ENCODE measurements at regions not wholly inside any gene's neighbourhood (a gene's known extent, or its start where the extent isn't known, plus 50 kb on each side); places are given as distances from the start of the nearest gene placed in this dataset.

DNA sequence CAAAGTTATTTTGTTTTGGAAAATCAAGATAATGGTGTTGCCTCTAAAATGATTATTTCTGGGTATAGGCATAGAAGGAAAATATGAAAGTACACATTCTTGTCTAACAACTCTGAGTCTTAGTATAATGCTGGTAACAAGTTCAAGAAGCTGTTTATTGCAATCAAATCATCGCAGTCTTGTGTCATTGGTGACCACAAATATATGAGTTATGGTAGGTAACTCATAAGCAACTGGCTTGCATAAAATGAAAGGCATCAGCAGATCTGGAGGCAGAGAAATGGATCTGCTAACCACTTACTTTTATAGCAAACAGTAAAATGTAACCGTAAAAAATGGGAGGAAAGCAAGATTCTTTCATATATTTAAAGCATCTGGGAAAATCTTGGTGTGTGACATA lies 156.2 kb upstream of the TCF4 start:
- TF ChIP-seq POLR2A (IDR thresholded peaks at IDR 0.05; ENCODE audit: low read depth, low read length) (no peak), POLR2AphosphoS5 (IDR thresholded peaks at IDR 0.05; ENCODE audit: low read depth, low read length) (no peak), SPI1 (IDR thresholded peaks at IDR 0.05; ENCODE audit: low read depth, low read length) (no peak), TAF1 (IDR thresholded peaks at IDR 0.05; ENCODE audit: low read depth, low read length) (no peak), PAX5 (IDR thresholded peaks at IDR 0.05; ENCODE audit: insufficient read depth, low read length, severe bottlenecking) (no peak), POU2F2 (IDR thresholded peaks at IDR 0.05; ENCODE audit: low read depth, low read length) (no peak)

Measured in GM12891 (cell line).